Activated naive CD4-positive, alpha-beta T cell treated with anti-CD3 and anti-CD28 coated beads for 36 hours (primary cell): ENCODE measurements at regions not wholly inside any gene's neighbourhood (a gene's known extent, or its start where the extent isn't known, plus 50 kb on each side); places are given as distances from the start of the nearest gene placed in this dataset.
A peak's percentile ranks its signal among the peaks of the same experiment; 100 is the strongest.
"Not testable (repeated sequence)": the region's sequence is repeated elsewhere in the genome, so short reads cannot be mapped to it uniquely, and the experiment has no call there.

Source experiments
- CTCF ChIA-PET: fragments of 350-600 bp; sonication (Branson Sonifier 250); formaldehyde crosslinking; loops from one replicate; lab custom pipeline; 2021; ENCODE audit warnings: antibody characterized with exemption; lab: Charles Lee
- DNase-seq: peaks from one replicate; pipeline ENCODE4 v3.0.0-alpha.2; 2020
- H3K27ac Mint-ChIP-seq: one replicate; pipeline ENCODE4 v1.8.0; 2021; ENCODE audit warnings: mild to moderate bottlenecking, mixed read lengths
- H3K27me3 Mint-ChIP-seq: one replicate; pipeline ENCODE4 v1.8.0; 2021; ENCODE audit warnings: low read depth, mixed read lengths
- H3K36me3 Mint-ChIP-seq: one replicate; pipeline ENCODE4 v1.8.0; 2021; ENCODE audit warnings: low read depth, mixed read lengths
- H3K4me1 Mint-ChIP-seq: one replicate; pipeline ENCODE4 v1.8.0; 2021; ENCODE audit warnings: low read depth, mixed read lengths
- H3K4me3 Mint-ChIP-seq: one replicate; pipeline ENCODE4 v1.8.0; 2021; ENCODE audit warnings: mild to moderate bottlenecking, moderate library complexity, mixed read lengths
- H3K9me3 Mint-ChIP-seq: one replicate; pipeline ENCODE4 v1.8.0; 2021; ENCODE audit warnings: mixed read lengths
- intact Hi-C: fragments of 100-400 bp; cut with micrococcal nuclease; formaldehyde crosslinking; loops from one replicate; pipeline ENCODE4 v1.15.1; 2023

GRCh38 chr3:38964204-38964603, 87.5 kb downstream of the SCN11A start:
- no peaks in the 10 kb centered on the region for H3K9me3 Mint-ChIP-seq
- H3K27me3 Mint-ChIP-seq: no peaks in the 10 kb centered on the region
- no peaks in the 10 kb centered on the region for H3K36me3 Mint-ChIP-seq
- no peaks in the 10 kb centered on the region for H3K4me1 Mint-ChIP-seq
- H3K4me3 Mint-ChIP-seq: no peak overlapping the region
- intact Hi-C loops: no loop called here
- CTCF ChIA-PET: no interaction called here
- DNase-seq: no peak
- H3K27ac Mint-ChIP-seq: no peak overlapping the region

GRCh38 chr3:38960953-38961622, 90.7 kb downstream of the SCN11A start:
- no peaks in the 10 kb centered on the region for H3K36me3 Mint-ChIP-seq
- DNase-seq: peak; percentile 54
- H3K27me3 Mint-ChIP-seq: no peaks in the 10 kb centered on the region
- no peaks in the 10 kb centered on the region for H3K4me1 Mint-ChIP-seq
- H3K27ac Mint-ChIP-seq: no peak overlapping the region
- intact Hi-C loops: no loop called here
- H3K9me3 Mint-ChIP-seq: no peaks in the 10 kb centered on the region
- CTCF ChIA-PET: interaction anchor here (0.9 to 2.6 kb wide), 5 partner anchors 10 to 108 kb away, joined by 3 to 19 read pairs (median 4); no protein-coding TSS in a partner anchor
- H3K4me3 Mint-ChIP-seq: no peak overlapping the region

- H3K36me3 Mint-ChIP-seq: no peaks in the 10 kb centered on the region
- no peaks in the 10 kb centered on the region for H3K4me1 Mint-ChIP-seq
- no peaks in the 10 kb centered on the region for H3K27me3 Mint-ChIP-seq
- no peak for DNase-seq
- intact Hi-C loops: no loop called here
- CTCF ChIA-PET: interaction anchor here (0.6 to 2.6 kb wide), 6 partner anchors 11 to 224 kb away, joined by 3 to 19 read pairs (median 4); no protein-coding TSS in a partner anchor
- no peak overlapping the region for H3K4me3 Mint-ChIP-seq
- no peak overlapping the region for H3K27ac Mint-ChIP-seq
- no peaks in the 10 kb centered on the region for H3K9me3 Mint-ChIP-seq
These were observed 91.6 kb downstream of the SCN11A start for GRCh38 chr3:38960042-38960622.

- H3K36me3 Mint-ChIP-seq: no peaks in the 10 kb centered on the region
- no peak for DNase-seq
These were observed 93.6 kb downstream of the SCN11A start for GRCh38 chr3:38958026-38958720.

GRCh38 chr3:38957296-38957695, 94.4 kb downstream of the SCN11A start:
- Mint-ChIP-seq H3K4me1 (no peaks in the 10 kb centered on the region), H3K36me3 (no peaks in the 10 kb centered on the region), H3K27ac (no peak overlapping the region), H3K27me3 (no peaks in the 10 kb centered on the region), H3K9me3 (no peaks in the 10 kb centered on the region), H3K4me3 (no peak overlapping the region)
- CTCF ChIA-PET: interaction anchor here (1.1 kb wide), 1 partner anchor 41 kb away, joined by 3 read pairs; no protein-coding TSS in a partner anchor
- no peak for DNase-seq
- intact Hi-C loops: no loop called here

More at GRCh38 chr3:38958026-38958720, 93.6 kb downstream of the SCN11A start:
- Mint-ChIP-seq H3K4me1 (no peaks in the 10 kb centered on the region), H3K27me3 (no peaks in the 10 kb centered on the region), H3K9me3 (no peaks in the 10 kb centered on the region), H3K27ac (no peak overlapping the region), H3K4me3 (no peak overlapping the region)
- intact Hi-C loops: no loop called here
- CTCF ChIA-PET: interaction anchor here (1.2 kb wide), 1 partner anchor 304 kb away, joined by 3 read pairs; no protein-coding TSS in a partner anchor

- no peaks in the 10 kb centered on the region for H3K9me3 Mint-ChIP-seq
- DNase-seq: no peak
- H3K4me1 Mint-ChIP-seq: no peaks in the 10 kb centered on the region
- intact Hi-C loops: no loop called here
- H3K27ac Mint-ChIP-seq: no peak overlapping the region
- no peaks in the 10 kb centered on the region for H3K27me3 Mint-ChIP-seq
- no peak overlapping the region for H3K4me3 Mint-ChIP-seq
- CTCF ChIA-PET: no interaction called here
- no peaks in the 10 kb centered on the region for H3K36me3 Mint-ChIP-seq
These were observed 99.0 kb downstream of the SCN11A start for GRCh38 chr3:38952721-38953120.

- H3K9me3 Mint-ChIP-seq, CTCF ChIA-PET, DNase-seq, H3K36me3 Mint-ChIP-seq, H3K27ac Mint-ChIP-seq, intact Hi-C loops, H3K4me3 Mint-ChIP-seq, H3K4me1 Mint-ChIP-seq, H3K27me3 Mint-ChIP-seq: not testable (repeated sequence)
These were observed 100.6 kb downstream of the SCN11A start for GRCh38 chr3:38951167-38951566.

- intact Hi-C loops: no loop called here
- H3K4me1 Mint-ChIP-seq: no peaks in the 10 kb centered on the region
- no peak overlapping the region for H3K4me3 Mint-ChIP-seq
- no peaks in the 10 kb centered on the region for H3K27me3 Mint-ChIP-seq
- DNase-seq: no peak
- no peaks in the 10 kb centered on the region for H3K36me3 Mint-ChIP-seq
- CTCF ChIA-PET: no interaction called here
- no peaks in the 10 kb centered on the region for H3K9me3 Mint-ChIP-seq
- H3K27ac Mint-ChIP-seq: no peak overlapping the region
These were observed 101.2 kb downstream of the SCN11A start for GRCh38 chr3:38950581-38950980.

- no peak overlapping the region for H3K27ac Mint-ChIP-seq
- H3K36me3 Mint-ChIP-seq: no peaks in the 10 kb centered on the region
- H3K4me3 Mint-ChIP-seq: no peak overlapping the region
- CTCF ChIA-PET: no interaction called here
- no peak for DNase-seq
- H3K9me3 Mint-ChIP-seq: no peaks in the 10 kb centered on the region
- no peaks in the 10 kb centered on the region for H3K4me1 Mint-ChIP-seq
- intact Hi-C loops: no loop called here
- no peaks in the 10 kb centered on the region for H3K27me3 Mint-ChIP-seq
These were observed 101.8 kb downstream of the SCN11A start for GRCh38 chr3:38949994-38950393.

- H3K36me3 Mint-ChIP-seq: no peaks in the 10 kb centered on the region
- H3K27ac Mint-ChIP-seq: no peak overlapping the region
- no peak for DNase-seq
- no peaks in the 10 kb centered on the region for H3K9me3 Mint-ChIP-seq
- no peaks in the 10 kb centered on the region for H3K27me3 Mint-ChIP-seq
- intact Hi-C loops: no loop called here
- H3K4me3 Mint-ChIP-seq: no peak overlapping the region
- CTCF ChIA-PET: no interaction called here
- H3K4me1 Mint-ChIP-seq: no peaks in the 10 kb centered on the region
These were observed 111.3 kb downstream of the SCN11A start for GRCh38 chr3:38940394-38940793.

- Mint-ChIP-seq H3K27ac (no peak overlapping the region), H3K36me3 (no peaks in the 10 kb centered on the region), H3K27me3 (no peaks in the 10 kb centered on the region), H3K4me1 (no peaks in the 10 kb centered on the region), H3K4me3 (no peak overlapping the region), H3K9me3 (peaks cover 1% of the 10 kb centered on the region)
- no peak for DNase-seq
- intact Hi-C loops: no loop called here
- CTCF ChIA-PET: no interaction called here
These were observed 109.3 kb upstream of the SCN10A start for GRCh38 chr3:38925351-38925750.

- no peaks in the 10 kb centered on the region for H3K9me3 Mint-ChIP-seq
- intact Hi-C loops: no loop called here
- no peak overlapping the region for H3K4me3 Mint-ChIP-seq
- H3K36me3 Mint-ChIP-seq: no peaks in the 10 kb centered on the region
- H3K27ac Mint-ChIP-seq: no peak overlapping the region
- no peaks in the 10 kb centered on the region for H3K4me1 Mint-ChIP-seq
- CTCF ChIA-PET: no interaction called here
- H3K27me3 Mint-ChIP-seq: no peaks in the 10 kb centered on the region
- DNase-seq: no peak
These were observed 100.7 kb upstream of the SCN10A start for GRCh38 chr3:38916706-38917105.
